H1 (cell line): ENCODE measurements at regions not wholly inside any gene's neighbourhood (a gene's known extent, or its start where the extent isn't known, plus 50 kb on each side); places are given as distances from the start of the nearest gene placed in this dataset.
A peak's percentile ranks its signal among the peaks of the same experiment; 100 is the strongest.

Experiments used
- CTCF ChIA-PET: fragments of 300-600 bp; sonication (Branson Sonifier 250); formaldehyde crosslinking; loops from one replicate; lab custom pipeline; 2021; ENCODE audit not compliant: partially characterized antibody; lab: Charles Lee
- POLR2A ChIA-PET: fragments of 300-600 bp; sonication (Branson Sonifier 250); formaldehyde crosslinking; loops from one replicate; lab custom pipeline; 2021; ENCODE audit warnings: inconsistent platforms; ENCODE audit not compliant: partially characterized antibody; lab: Charles Lee
- DNase-seq, 2 experiments: peaks; one replicate each; pipeline versions ENCODE4 v3.0.0 to v3.0.0-alpha.2; 2010 to 2022; ENCODE audit warnings: low spot score in 2 of 2, low read depth in 1 of 2, mixed read lengths in 1 of 2
- FAIRE-seq: peaks from 2 replicates; lab custom pipeline; 2011; peaks lifted over from hg19 to GRCh38; lab: Jason Lieb, UNC
- H2AFZ ChIP-seq: 2 replicates; pipeline ENCODE4 v1.8.1; 2012; ENCODE audit warnings: low read length, inconsistent platforms
- H2AK5ac ChIP-seq: 2 replicates; pipeline ENCODE4 v1.6.1; 2013; ENCODE audit warnings: low read depth, low read length
- H2BK120ac ChIP-seq: replicated peaks from 2 replicates; pipeline ENCODE3; 2013; ENCODE audit warnings: low read depth, low read length, inconsistent platforms
- H2BK12ac ChIP-seq: 2 replicates; pipeline ENCODE4 v1.6.1; 2013; ENCODE audit warnings: low read depth, low read length
- H2BK15ac ChIP-seq: 2 replicates; pipeline ENCODE4 v1.6.1; 2013; ENCODE audit warnings: low read length
- H2BK20ac ChIP-seq: 2 replicates; pipeline ENCODE4 v1.6.1; 2013; ENCODE audit warnings: low read length
- H2BK5ac ChIP-seq: 2 replicates; pipeline ENCODE4 v1.6.1; 2013; ENCODE audit warnings: low read depth, low read length
- H3K14ac ChIP-seq: 2 replicates; pipeline ENCODE4 v1.6.1; 2013; ENCODE audit warnings: inconsistent platforms; ENCODE audit not compliant: insufficient read length
- H3K18ac ChIP-seq: 2 replicates; pipeline ENCODE4 v1.6.1; 2013; ENCODE audit warnings: low read length; ENCODE audit errors: extremely low read depth
- H3K23ac ChIP-seq: 2 replicates; pipeline ENCODE4 v1.6.1; 2013; ENCODE audit warnings: inconsistent platforms; ENCODE audit not compliant: insufficient read length
- H3K23me2 ChIP-seq: 2 replicates; pipeline ENCODE4 v1.6.1; 2013; ENCODE audit warnings: low read depth, low read length
- H3K27ac ChIP-seq: 2 replicates; pipeline ENCODE4 v1.6.1; 2011; ENCODE audit warnings: low read depth, low read length, inconsistent platforms
- H3K27me3 ChIP-seq, 4 experiments: replicated peaks in 1 of 4; 1 replicate in 1 of 4; 2 replicates in 3 of 4; pipeline versions ENCODE4 v1.6.1 to v1.8.1; 2011 to 2013; ENCODE audit warnings: low read length in 3 of 4, mild to moderate bottlenecking in 3 of 4, inconsistent platforms in 2 of 4, mixed read lengths in 2 of 4, moderate library complexity in 1 of 4; ENCODE audit not compliant: control insufficient read depth in 3 of 4, insufficient read depth in 3 of 4; ENCODE audit errors: extremely low read depth in 1 of 4
- H3K36me3 ChIP-seq, 4 experiments: 2 replicates each; pipeline versions ENCODE4 v1.6.1 to v1.8.1; 2011 to 2013; ENCODE audit warnings: mild to moderate bottlenecking in 4 of 4, low read length in 3 of 4, moderate library complexity in 2 of 4, control low read depth in 1 of 4, inconsistent platforms in 1 of 4; ENCODE audit not compliant: insufficient read depth in 4 of 4, control insufficient read depth in 2 of 4
- H3K4ac ChIP-seq: replicated peaks from 2 replicates; pipeline ENCODE3; 2013; ENCODE audit warnings: low read length, low read depth, mixed read lengths, inconsistent platforms; ENCODE audit not compliant: insufficient read length
- H3K4me1 ChIP-seq, 4 experiments: replicated peaks in 1 of 4; 1 replicate in 1 of 4; 2 replicates in 3 of 4; pipeline versions ENCODE4 v1.6.1 to v1.8.1; 2011 to 2013; ENCODE audit warnings: low read length in 3 of 4, inconsistent platforms in 2 of 4, mixed read lengths in 1 of 4; ENCODE audit not compliant: insufficient read depth in 4 of 4, control insufficient read depth in 3 of 4
- H3K4me2 ChIP-seq, 2 experiments: 2 replicates each; pipeline versions ENCODE4 v1.6.1 to v1.8.1; 2011 to 2013; ENCODE audit warnings: low read depth in 2 of 2, low read length in 2 of 2, control low read depth in 1 of 2, inconsistent platforms in 1 of 2, mild to moderate bottlenecking in 1 of 2; ENCODE audit not compliant: insufficient read depth in 1 of 2
- H3K4me3 ChIP-seq, 4 experiments: fragments of 200-600, 300-600 bp in 1 of 4; sonication (generic), shearing (Covaris generic), sonication (Bioruptor Twin) in 1 of 4; 2 replicates each; pipeline versions ENCODE4 v1.5.1 to v1.8.1; 2011 to 2016; ENCODE audit warnings: low read length in 4 of 4, low read depth in 3 of 4, control low read depth in 2 of 4, inconsistent platforms in 2 of 4, mild to moderate bottlenecking in 2 of 4, mixed read lengths in 1 of 4, moderate library complexity in 1 of 4; ENCODE audit not compliant: insufficient read depth in 2 of 4; ENCODE audit errors: extremely low read depth in 1 of 4
- H3K56ac ChIP-seq: replicated peaks from 2 replicates; pipeline ENCODE3; 2013; ENCODE audit warnings: low read depth, mild to moderate bottlenecking, mixed read lengths, low read length, inconsistent platforms; ENCODE audit not compliant: insufficient read length
- H3K79me1 ChIP-seq: 2 replicates; pipeline ENCODE4 v1.6.1; 2013; ENCODE audit warnings: low read depth, low read length, control low read depth
- H3K79me2 ChIP-seq, 2 experiments: 2 replicates each; pipeline versions ENCODE4 v1.6.1 to v1.8.1; 2012 to 2013; ENCODE audit warnings: low read length in 2 of 2, mild to moderate bottlenecking in 2 of 2, inconsistent platforms in 1 of 2; ENCODE audit not compliant: insufficient read depth in 2 of 2, control insufficient read depth in 1 of 2
- H3K9ac ChIP-seq, 4 experiments: replicated peaks in 1 of 4; 1 replicate in 1 of 4; 2 replicates in 3 of 4; pipeline versions ENCODE4 v1.6.1 to v1.8.1; 2011 to 2013; ENCODE audit warnings: low read depth in 3 of 4, low read length in 3 of 4, control low read depth in 2 of 4, mild to moderate bottlenecking in 2 of 4, moderate library complexity in 2 of 4, inconsistent platforms in 1 of 4; ENCODE audit errors: extremely low read depth in 1 of 4
- H3K9me3 ChIP-seq, 2 experiments: 2 replicates each; pipeline versions ENCODE4 v1.6.1 to v1.8.1; 2012 to 2013; ENCODE audit warnings: mild to moderate bottlenecking in 2 of 2, moderate library complexity in 2 of 2, control low read depth in 1 of 2, inconsistent platforms in 1 of 2, low read depth in 1 of 2, low read length in 1 of 2, mixed read lengths in 1 of 2; ENCODE audit not compliant: insufficient read depth in 2 of 2
- H4K20me1 ChIP-seq, 2 experiments: replicated peaks in 1 of 2; 2 replicates each; pipeline versions ENCODE3 to v1.8.1; 2011 to 2013; ENCODE audit warnings: inconsistent platforms in 2 of 2, low read length in 2 of 2, mild to moderate bottlenecking in 1 of 2; ENCODE audit not compliant: insufficient read depth in 2 of 2, control insufficient read depth in 1 of 2
- H4K5ac ChIP-seq: 2 replicates; pipeline ENCODE4 v1.6.1; 2013; ENCODE audit warnings: low read length, low read depth, mixed read lengths, inconsistent platforms; ENCODE audit not compliant: insufficient read length
- H4K8ac ChIP-seq: 2 replicates; pipeline ENCODE4 v1.8.0; 2013; ENCODE audit warnings: mild to moderate bottlenecking, moderate library complexity, low read length, inconsistent platforms; ENCODE audit not compliant: insufficient read depth; ENCODE audit errors: extremely low read depth
- H4K91ac ChIP-seq: replicated peaks from 2 replicates; pipeline ENCODE3; 2013; ENCODE audit warnings: low read length, mixed read lengths, inconsistent platforms; ENCODE audit not compliant: insufficient read length
- E2F6 ChIP-seq: IDR thresholded peaks from 2 replicates; pipeline ENCODE4 v1.6.1; 2012; ENCODE audit warnings: inconsistent platforms
- MAX ChIP-seq: IDR thresholded peaks from 2 replicates; pipeline ENCODE4 v1.6.1; 2012; ENCODE audit warnings: inconsistent platforms
- YY1 ChIP-seq: IDR thresholded peaks from 2 replicates; pipeline ENCODE4 v1.6.1; 2011; ENCODE audit warnings: low read depth, mild to moderate bottlenecking, low read length
- WGBS, 2 experiments: shearing (Covaris generic) in 1 of 2; methylation state at CpG; one replicate each; pipeline versions ENCODE4 v1.1.6 to v1.1.7; 2013 to 2015; ENCODE audit warnings: low lambda C conversion rate in 2 of 2, mixed read lengths in 2 of 2, inconsistent platforms in 1 of 2, low coverage in 1 of 2, missing lambda C conversion rate in 1 of 2; ENCODE audit not compliant: insufficient replicate concordance in 2 of 2, insufficient coverage in 1 of 2, insufficient read length in 1 of 2; ENCODE audit errors: extremely low coverage in 1 of 2, missing lambda C conversion rate in 1 of 2; 5-methylcytosine and 5-hydroxymethylcytosine counted together

- Histone ChIP-seq H3K27ac (no peak overlapping the region), H2AK5ac (no peak overlapping the region), H3K27me3 (peaks cover 0 to 6% (median 1%) of the 10 kb centered on the region in 4 experiments; a peak in 4 of 7 replicates), H4K5ac (no peak overlapping the region), H2BK20ac (no peak overlapping the region), H4K20me1 (no peaks in the 10 kb centered on the region), H3K9ac (no peak overlapping the region), H3K4me1 (peaks cover 0 to 7% (median 0%) of the 10 kb centered on the region in 4 experiments; a peak in 1 of 7 replicates), H3K56ac (no peak overlapping the region), H2BK15ac (no peak overlapping the region), H3K36me3 (peaks cover 0 to 45% (median 20%) of the 10 kb centered on the region in 4 experiments; a peak in 5 of 8 replicates), H2BK120ac (no peak overlapping the region), H2BK5ac (no peak overlapping the region), H3K79me2 (no peaks in the 10 kb centered on the region), H2BK12ac (no peak overlapping the region), H3K4ac (no peak overlapping the region), H3K23ac (no peak overlapping the region), H3K4me2 (no peak overlapping the region), H3K18ac (no peak overlapping the region), H4K8ac (no peak overlapping the region), H3K14ac (no peak overlapping the region), H3K9me3 (peaks cover 14 to 19% of the 10 kb centered on the region in 2 experiments; a peak in 3 of 4 replicates), H2AFZ (no peak overlapping the region), H3K23me2 (no peaks in the 10 kb centered on the region), H4K91ac (no peak overlapping the region), H3K79me1 (no peaks in the 10 kb centered on the region), H3K4me3 (no peak overlapping the region)
- DNase-seq: no peak
- ChIA-PET POLR2A (interaction anchor here (0.6 to 2.5 kb wide), 9 partner anchors 11 to 643 kb away, joined by 3 to 12 read pairs (median 3); partner anchors contain the start of gene PDE5A), CTCF (interaction anchor here (0.7 to 1.8 kb wide), 5 partner anchors 11 to 163 kb away, joined by 3 to 4 read pairs (median 4); no protein-coding TSS in a partner anchor)
- TF ChIP-seq YY1 (no peak), E2F6 (0 out of 2 replicates have a peak, but pooled peaks have one; percentile 56), MAX (peak; percentile 87)
- no peak for FAIRE-seq
- WGBS, 2 experiments: 93% methylated on average over 3 of the region's 3 CpGs; no CpG with 5 or more reads in 1 of the 2 experiments
Measured at GRCh38 chr4:120003193-120003592, 63.5 kb downstream of the MAD2L1 start.
